ENCODE measurements at regions not wholly inside any gene's neighbourhood (a gene's known extent, or its start where the extent isn't known, plus 50 kb on each side); places are given as distances from the start of the nearest gene placed in this dataset.
"Not testable (repeated sequence)": the region's sequence is repeated elsewhere in the genome, so short reads cannot be mapped to it uniquely, and the experiment has no call there.

DNA sequence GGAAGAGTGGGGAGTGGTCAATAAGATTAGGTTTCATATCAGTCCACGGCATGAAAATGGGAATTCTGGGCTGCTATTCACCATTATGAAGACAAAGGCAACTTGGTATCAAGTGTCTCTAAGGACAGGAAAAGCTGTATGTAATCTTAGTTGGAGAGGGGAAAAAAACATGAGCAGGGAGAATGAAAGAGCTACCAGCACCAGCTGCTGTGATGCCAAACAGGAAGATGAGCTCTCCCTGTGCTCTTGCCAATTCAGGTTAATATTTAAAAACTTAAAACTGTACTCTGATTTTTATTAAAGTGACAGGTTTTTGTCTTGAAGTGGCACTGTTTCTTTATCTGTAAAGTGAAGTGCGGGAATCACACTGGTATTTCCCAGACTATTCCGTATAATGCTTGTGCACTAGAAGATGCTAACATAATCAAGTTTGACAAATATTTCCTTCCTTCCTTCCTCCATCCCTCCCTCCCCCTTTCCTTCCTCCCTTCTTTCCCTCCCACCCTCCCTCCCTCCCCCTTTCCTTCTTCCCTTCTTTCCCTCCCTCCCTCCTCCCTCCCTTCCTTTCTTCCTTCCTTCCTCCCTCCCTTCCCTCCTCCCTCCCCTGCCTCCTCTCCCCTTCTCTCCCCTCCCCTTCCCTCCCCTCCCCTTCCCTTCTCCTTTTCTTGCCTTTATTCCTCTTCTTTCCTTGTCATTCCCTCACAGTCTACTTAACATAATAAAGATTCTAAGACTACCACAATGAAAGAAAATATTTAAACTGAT lies 1383.0 kb upstream of the C9orf72 start:
- DNase-seq: no peak

DNA sequence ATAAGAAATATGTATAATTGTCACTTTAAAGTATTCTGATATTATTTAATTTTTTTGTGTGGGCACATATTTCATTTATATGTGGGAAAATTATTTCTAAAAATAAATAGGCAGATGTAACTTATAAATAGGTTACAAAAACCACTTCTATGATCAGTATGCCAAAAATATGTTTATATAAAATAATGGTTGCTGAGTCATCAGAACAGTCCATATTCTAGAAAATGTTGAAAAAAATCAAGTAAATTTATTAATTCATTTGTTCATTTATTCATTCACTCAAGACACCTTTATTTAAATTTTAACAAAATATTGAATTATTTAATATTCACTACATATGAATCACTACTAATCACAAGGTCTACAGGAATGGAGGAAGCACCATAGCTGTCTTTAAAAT lies 1387.3 kb upstream of the C9orf72 start:
- no peak for DNase-seq

DNA sequence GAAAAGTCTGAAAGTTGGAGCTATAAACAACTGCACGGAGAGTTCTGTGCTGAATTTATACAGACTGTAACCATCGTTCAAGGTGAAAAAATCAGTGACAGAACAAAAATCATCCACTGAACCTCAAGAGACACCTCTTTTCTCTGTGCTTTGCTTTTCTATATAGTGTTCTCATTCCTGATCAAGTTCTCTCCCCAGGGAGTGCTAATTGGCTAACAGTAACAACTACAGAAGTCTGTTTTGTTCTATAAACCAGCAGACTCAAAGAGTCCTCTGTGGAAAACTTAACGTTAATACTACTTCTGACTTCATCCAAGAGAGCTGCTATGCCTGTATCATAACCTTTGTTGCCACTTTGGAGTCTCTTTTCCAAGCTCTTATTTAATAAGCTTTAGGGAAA lies 1388.3 kb upstream of the C9orf72 start:
- DNase-seq: no peak

DNA sequence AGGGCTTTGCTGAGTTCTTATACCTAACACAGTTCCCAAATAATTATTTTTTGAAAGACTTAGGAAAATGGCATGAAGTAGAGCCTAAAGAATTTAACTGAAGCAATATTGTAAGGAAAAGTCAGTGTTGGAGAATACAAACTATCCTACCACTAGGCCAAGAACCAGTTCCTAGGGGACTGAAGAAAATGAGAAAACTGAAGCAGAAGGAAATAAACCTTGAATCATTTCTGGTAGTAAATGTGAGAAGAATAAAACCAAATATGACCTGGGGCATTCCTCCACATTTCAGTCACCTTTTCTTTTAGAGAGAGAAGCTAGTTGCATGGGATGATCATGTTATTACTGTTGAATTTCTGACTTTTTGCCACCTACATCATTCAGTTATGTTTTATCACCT lies 1393.9 kb upstream of the C9orf72 start:
- DNase-seq: no peak

DNA sequence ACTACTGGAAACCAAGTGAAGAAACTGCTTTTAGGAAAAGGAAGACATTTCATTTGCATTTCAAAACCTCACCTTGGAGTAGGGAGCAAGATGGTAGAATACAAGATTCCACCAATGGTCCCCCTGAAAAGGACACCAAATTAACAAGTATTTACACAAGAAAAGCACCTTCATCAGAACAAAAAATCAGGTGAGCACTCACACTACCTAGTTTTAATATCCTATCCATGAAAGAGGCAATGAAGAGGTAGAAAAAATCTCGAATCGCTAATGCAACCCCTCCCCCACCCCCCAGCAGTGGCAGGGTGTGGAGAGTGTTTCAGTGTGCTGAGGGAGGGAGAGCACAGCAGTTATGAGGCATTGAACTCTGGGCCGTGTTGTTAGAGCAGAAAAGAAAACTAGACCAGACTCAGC lies 1397.0 kb upstream of the C9orf72 start:
- no peak for DNase-seq

DNA sequence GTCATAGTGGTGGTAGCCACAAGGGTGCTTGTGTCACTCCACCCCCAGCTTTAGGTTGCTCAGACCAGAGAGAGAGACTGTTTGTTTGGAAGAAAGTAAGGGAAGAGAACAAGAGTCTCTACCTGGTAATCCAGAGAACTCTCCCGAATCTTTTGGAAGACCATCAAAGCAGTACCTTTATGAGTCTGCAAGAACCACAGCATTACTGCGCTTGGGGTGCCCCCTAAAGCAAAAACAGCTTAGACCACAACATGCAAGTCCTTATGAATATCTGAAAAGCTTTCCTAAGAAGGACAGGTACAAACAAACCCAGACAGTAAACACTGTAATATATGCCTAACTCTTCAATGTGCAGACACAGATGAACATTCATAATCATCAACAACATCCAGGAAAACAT lies 1398.6 kb upstream of the C9orf72 start:
- DNase-seq: no peak

DNA sequence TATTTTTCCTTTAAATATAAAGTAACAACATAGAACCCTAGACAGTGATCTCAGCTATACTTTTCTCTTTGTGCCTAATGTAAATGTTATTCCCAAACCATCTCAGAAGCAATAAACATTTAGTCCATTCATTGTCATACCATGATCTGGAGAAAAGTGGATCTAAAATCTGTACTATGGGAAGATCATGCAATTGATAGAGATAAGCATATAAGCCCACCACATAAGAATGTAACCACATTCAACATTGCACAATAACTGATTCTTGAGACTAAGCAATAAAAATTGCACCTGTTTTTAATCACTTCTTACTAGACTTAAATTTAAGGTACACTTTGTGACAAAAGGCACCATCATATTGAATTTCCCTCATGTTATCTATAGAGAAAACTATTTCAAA lies 1403.0 kb upstream of the C9orf72 start:
- DNase-seq: no peak

DNA sequence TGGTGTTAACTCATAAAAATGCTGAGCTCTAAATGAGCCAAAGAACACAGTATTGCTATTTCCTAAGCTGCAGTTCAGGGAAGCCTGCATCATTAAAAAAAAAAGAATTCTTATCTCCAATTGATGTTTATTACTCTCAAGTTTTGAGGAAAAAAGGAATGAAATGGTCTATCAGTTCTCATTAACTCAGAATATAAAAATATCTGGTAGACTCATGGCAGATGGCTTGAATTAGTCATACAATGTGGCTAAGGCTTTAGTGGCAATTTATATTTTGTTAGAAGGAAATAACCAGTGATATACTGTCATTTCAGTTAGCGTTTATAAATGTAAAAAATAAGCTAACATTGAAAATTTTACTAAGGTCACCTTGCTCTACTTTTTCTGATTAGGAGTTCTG lies 1403.4 kb upstream of the C9orf72 start:
- DNase-seq: no peak

DNA sequence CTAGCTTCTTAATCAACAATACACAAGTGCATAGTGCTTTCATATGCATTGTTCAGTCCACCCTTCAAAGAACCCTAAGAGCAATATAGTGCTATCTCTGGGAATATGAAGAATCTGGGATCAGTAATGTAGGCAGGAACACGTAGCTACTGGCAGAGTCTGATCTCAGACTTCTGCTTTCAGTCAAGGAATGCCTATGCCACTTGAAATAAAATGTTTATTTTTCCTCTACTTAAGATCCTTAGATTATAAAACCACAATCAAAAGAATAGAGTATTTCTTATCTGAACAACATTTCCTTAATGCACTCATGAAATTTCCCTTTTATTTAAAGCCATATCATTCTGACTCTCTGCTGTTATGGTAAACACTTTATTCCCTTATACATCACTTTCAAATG lies 1407.8 kb upstream of the C9orf72 start:
- no peak for DNase-seq

DNA sequence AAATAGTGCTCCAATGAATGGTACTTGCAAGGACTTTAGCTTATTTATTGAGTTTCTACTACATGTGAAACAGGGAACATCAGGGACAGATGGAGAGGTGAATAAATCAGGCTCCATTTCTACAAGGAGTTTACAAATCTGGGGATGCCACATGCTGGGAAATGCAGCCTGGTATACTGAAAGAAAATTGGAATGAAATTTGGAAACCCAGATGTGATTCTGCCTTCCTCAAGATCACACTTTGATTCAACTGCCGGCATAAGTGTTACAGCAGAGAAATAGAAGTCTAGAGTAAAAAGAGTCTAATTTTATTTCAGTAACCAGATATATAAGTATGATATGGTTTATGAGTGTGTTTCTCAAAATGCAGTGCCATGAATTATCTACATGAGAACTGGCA lies 1408.4 kb upstream of the C9orf72 start:
- DNase-seq: no peak

DNA sequence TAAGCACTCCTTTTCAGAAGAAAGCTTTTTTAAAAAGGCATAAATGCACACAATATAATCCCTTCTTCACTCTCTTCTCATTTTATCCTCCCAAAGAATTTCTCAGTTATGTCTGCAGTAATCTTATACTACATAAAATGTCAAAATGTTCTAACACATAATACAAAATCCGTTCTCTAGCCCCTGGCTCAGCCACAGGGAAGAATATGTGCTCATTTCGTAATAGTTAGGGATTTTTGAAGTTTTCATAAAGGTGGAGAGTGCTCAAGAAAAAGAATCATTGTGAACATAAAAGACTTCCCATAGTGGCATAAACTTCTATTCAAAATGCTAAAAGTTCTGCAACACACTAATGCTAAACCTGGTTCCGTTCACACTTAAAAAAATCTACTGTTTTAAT lies 1410.7 kb upstream of the C9orf72 start:
- DNase-seq: no peak

DNA sequence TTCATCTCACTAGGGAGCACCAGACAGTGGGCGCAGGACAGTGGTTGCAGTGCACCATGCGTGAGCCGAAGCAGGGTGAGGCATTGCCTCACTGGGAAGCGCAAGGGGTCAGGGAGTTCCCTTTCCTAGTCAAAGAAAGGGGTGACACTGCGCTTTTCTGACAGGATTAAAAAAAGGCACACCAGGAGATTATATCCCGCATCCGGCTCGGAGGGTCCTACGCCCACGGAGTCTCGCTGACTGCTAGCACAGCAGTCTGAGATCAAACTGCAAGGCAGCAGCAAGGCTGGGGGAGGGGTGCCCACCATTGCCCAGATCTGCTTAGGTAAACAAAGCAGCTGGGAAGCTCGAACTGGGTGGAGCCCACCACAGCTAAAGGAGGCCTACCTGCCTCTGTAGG lies 1416.7 kb upstream of the C9orf72 start:
- DNase-seq: not testable (repeated sequence)

DNA sequence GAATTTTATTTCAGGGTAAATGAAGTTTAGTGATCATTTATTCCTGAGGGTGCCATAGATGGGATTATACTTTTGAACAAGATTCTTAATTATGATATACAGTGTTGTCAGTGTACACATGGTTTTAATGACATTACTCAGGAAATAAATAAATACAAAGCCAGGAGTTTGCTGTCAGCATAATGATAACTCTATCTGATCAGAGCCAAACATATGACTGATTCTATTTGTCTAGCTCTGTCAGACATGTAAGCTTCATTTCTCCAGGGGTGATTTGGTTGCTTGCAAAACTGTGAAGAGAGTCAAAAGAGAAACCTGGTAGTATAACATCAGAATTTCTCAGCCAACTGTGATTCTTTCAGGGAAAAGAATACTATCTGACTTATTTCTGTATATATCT lies 1425.8 kb upstream of the C9orf72 start:
- no peak for DNase-seq

DNA sequence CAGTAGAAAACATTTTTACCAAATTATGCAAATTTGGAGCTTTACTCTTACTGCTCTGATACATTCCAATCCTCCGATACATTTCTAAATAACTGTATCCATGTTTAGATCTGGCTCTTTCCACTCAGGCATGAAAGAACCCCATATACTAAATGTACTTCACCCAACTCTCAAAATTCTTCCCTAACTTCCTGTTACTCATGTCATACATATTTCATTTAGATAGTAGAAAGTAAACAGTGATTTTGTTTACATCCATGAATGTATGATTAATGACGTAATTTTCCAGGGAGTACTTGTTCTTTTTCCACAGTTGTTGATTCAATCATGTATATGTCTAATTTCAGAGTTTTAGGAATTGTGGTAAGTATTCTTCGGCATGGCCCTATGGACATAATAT lies 1426.5 kb upstream of the C9orf72 start:
- DNase-seq: no peak

DNA sequence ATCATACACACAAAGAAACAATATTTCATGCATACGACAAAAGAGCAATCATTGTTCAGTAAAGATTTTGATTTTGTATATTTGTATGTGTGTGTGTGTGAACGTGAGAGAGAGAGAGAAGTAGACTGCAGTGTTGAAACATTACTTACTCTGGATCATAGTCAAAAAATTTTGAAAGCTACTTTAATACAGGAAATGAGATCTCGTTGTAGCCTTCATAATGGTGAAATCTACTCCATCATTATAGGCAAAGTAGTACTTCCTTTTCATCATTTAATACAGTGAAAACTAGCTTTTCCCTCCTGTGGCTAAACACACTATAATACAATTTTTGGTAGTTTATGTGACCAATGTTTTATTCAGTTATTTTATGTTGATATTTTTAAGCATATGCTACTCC lies 1427.7 kb upstream of the C9orf72 start:
- no peak for DNase-seq

DNA sequence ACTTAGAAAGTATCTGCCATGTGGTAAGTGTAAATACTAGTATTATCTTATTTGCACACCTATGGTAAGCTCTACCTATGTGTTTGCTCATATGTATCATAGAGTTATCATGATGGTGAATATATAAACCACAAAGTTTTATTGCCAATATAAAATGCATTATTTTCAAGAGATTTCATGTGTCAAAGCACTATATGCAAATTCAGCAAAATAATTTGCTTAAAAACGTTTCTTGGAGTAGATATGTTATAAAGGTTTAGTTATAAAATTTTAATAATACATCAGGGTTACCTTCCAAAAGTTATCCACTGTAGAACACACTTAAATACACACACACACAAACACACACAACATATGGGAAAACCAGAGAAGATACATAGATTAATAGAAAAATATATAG lies 1431.7 kb upstream of the C9orf72 start:
- DNase-seq: no peak

DNA sequence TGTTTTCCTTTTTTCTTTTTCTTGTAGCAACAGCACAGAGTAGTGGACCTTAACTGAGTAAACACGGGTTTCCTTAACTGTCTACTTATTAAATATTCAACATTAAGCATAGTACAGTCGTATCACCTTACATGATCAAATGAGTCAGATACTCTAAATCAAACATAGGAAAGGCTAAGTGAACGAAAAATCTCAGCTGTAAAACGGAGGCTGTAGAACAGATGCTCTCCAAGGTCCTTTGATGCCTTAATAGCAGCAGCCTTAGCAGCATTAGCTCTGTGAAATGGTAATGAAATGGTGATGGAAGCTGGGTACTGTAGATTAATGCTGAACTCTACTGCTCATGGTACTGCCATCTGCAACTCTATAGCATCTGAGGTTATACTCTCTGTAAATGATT lies 1433.3 kb upstream of the C9orf72 start:
- no peak for DNase-seq

DNA sequence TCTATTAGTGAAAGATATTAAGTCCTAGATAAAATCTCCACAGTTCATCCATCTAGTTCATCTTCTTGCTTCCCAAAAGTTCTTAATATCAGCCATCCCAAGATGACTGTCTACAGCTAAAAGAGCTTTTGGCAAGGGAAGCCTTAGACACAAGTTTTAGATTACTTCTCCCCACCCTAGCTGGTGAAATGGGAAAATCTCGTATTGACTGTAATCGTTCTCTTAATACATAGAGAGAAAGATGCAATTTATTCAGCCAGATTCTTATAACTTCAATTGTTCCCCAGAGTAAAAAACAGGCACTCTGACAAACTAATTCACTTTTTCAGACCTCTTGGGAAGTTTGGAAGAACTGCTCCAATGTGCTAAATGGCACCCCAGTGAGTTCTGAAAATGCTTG lies 1439.6 kb upstream of the C9orf72 start:
- no peak for DNase-seq

DNA sequence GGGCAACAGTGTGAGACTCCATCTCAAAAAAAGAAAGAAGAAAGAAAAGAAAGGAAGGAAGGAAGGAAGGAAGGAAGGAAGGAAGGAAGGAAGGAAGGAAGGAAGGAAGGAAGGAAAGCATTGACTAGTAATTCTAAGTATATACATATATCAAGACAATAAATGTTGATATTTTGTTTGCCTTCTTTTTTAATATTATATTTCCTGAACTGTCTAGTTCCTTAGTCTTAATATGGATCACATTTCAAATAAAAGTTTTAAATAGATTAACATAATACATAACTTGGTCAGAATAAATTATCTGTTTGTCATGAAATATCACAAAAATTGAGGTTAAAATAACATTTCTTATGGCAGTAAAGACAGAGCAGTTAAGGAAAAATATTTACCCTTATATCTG lies 1448.4 kb upstream of the C9orf72 start:
- DNase-seq: no peak

DNA sequence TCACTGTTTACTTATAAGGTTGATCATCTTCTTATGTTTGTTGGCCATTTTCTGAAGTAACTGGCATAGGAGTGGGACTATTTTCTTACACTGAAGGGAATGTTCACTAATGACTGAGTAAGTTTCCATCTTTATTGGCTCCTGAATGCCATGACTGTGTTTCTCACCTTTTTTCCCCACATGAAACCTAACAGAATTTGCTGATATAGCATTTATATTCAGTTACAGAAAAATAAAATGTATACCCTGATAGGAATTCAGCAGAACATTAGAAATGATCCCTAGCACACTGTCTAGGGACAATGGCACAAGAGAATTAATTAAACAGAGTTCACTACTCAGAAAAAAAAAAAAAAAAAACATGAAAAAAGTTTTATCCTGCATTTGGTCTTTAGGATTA lies 1465.1 kb upstream of the C9orf72 start:
- no peak for DNase-seq

DNA sequence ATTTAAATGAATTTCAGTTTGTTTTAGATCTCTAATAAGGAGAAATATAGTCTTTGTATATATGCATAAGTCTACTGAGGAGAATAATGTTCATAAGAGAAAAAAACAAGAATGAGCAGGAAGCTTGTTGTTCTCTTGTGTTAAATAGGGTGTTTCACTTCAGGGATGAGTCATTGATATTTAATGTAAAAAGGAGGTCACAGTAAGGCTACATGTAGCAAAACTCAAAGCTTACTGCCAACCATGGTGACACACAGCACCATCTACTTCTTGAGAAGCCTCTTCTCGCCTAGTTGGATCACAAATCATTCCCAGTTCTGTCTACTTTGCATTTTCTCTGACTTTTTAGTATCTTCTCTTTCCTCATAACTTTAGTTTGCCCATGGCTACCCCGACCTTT lies 1466.0 kb upstream of the C9orf72 start:
- DNase-seq: no peak

DNA sequence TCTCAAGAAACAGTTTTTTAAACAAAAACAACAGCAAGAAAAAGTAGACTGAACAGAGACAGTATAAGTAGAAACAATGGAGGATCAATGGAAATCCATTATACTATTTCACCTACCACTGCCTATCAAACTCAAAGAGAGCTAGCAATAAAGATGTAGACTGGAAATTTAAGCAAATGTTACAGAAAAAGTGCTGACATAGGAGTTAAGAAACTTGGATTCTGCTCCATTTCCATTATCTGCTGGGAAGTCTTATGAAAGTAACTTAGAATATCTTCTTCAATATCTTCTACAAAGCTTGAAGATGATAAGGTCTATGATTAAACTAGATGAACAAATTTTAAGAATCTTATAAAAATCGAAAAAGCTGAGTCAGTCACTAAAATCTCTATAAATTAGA lies 1469.8 kb upstream of the C9orf72 start:
- no peak for DNase-seq

DNA sequence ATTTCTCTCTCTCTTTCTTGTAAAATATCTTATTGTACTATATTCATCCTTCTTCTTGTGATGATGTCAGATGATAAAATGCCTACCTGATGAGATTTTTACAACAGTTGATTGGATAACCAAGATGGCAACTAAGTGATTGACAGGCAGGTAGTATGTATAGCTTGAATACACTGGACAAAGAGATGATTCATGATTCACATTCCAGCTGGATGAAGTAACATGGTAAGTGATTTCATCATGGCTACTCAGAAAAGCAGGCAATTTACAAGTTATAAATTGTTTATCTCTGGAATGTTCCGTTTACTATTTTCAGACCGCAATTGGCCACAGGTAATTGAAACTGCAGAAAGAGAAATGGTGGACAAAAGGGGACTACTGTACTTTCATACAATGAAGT lies 1471.7 kb upstream of the C9orf72 start:
- no peak for DNase-seq

DNA sequence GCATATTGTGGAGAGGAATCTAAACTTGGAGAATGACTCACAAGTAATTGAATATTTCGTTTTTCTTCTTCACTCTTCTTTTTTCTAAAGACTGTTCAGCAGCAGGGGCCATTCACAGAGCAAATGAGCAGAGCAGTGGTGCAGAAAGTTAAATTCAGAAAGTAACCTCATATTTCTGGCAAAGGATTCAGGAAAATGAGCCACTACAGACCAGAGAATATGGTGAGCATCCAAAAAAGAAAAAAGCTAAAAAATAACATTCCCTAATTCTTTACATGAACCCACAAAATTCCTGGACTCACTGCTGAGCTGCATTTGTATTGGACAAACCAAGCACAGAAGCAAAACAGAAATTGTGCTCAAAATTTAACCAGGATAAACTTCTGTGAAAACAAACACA lies 1486.8 kb upstream of the C9orf72 start:
- DNase-seq: no peak

DNA sequence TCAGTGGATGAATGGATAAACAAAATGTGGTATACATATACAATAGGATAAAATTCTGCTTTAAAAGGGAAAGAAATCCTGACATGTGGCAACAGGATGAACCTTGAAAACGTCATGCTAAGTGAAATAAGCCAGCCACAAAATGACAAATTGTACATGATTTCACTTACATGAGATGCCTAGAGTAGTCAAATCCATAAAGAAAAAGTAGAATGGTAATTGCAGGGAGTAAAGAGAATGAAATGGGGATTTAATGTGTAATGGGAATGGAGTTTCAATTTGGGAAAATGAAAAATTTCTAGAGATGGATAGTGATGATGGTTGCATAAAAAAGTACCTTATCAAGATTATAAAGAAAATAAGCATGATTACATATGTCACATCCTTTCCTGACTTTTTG lies 1489.2 kb upstream of the C9orf72 start:
- no peak for DNase-seq

DNA sequence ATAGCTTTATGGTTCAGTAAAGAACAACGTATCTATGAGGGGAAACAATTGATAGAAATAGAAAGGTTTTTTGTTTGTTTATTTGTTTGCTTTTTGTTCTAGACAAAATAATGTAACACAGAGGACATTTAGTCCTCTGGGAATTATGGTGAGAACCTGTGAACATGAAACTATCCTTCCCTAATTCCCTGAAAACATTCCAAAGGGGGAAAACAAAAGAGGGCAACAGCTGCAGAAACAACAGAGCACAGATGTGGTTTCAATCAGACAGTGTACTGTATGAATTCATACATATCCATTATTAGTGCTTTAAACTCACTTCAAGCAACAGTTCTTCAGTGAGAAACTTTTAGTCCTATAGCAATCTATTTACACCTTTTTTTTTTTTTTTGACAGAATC lies 1489.8 kb upstream of the C9orf72 start:
- no peak for DNase-seq
